ENCODE measurements at regions not wholly inside any gene's neighbourhood (a gene's known extent, or its start where the extent isn't known, plus 50 kb on each side); places are given as distances from the start of the nearest gene placed in this dataset.

- DNase-seq (ENCODE audit: low spot score), result no peak
Observed at GRCh38 chr18:24941174-24941951, 410.6 kb downstream of the ZNF521 start.

- no peak for DNase-seq (ENCODE audit: low spot score)
Observed at GRCh38 chr18:24942144-24942543, 409.8 kb downstream of the ZNF521 start.

GRCh38 chr18:24947521-24948305 is 404.3 kb downstream of the ZNF521 start:
- DNase-seq (ENCODE audit: low spot score), result no peak

GRCh38 chr18:24949908-24950307 is 402.1 kb downstream of the ZNF521 start:
- no peak for DNase-seq (ENCODE audit: low spot score)

- DNase-seq (ENCODE audit: low spot score), result no peak
Observed at GRCh38 chr18:24954341-24954740, 397.6 kb downstream of the ZNF521 start.

- no peak for DNase-seq (ENCODE audit: low spot score)
Observed at GRCh38 chr18:24958001-24958400, 394.0 kb downstream of the ZNF521 start.

GRCh38 chr18:24959051-24959476 is 392.9 kb downstream of the ZNF521 start:
- DNase-seq (ENCODE audit: low spot score), result no peak

GRCh38 chr18:24964216-24964615 is 387.8 kb downstream of the ZNF521 start:
- no peak for DNase-seq (ENCODE audit: low spot score)

- DNase-seq (ENCODE audit: low spot score), result no peak
Observed at GRCh38 chr18:24968238-24968775, 383.7 kb downstream of the ZNF521 start.

- no peak for DNase-seq (ENCODE audit: low spot score)
Observed at GRCh38 chr18:24972577-24972976, 379.4 kb downstream of the ZNF521 start.

GRCh38 chr18:24974431-24974830 is 377.5 kb downstream of the ZNF521 start:
- no peak for DNase-seq (ENCODE audit: low spot score)

GRCh38 chr18:24975496-24976372 is 376.2 kb downstream of the ZNF521 start:
- DNase-seq (ENCODE audit: low spot score), result no peak

GRCh38 chr18:24976502-24976901 is 375.5 kb downstream of the ZNF521 start:
- no peak for DNase-seq (ENCODE audit: low spot score)

GRCh38 chr18:24979235-24979634 is 372.7 kb downstream of the ZNF521 start:
- DNase-seq (ENCODE audit: low spot score), result no peak

- no peak for DNase-seq (ENCODE audit: low spot score)
Observed at GRCh38 chr18:24982831-24983230, 369.1 kb downstream of the ZNF521 start.

GRCh38 chr18:24983566-24984139 is 368.3 kb downstream of the ZNF521 start:
- DNase-seq (ENCODE audit: low spot score), result no peak

- DNase-seq (ENCODE audit: low spot score), result no peak
Observed at GRCh38 chr18:24985586-24985985, 366.4 kb downstream of the ZNF521 start.

- no peak for DNase-seq (ENCODE audit: low spot score)
Observed at GRCh38 chr18:24986666-24987302, 365.2 kb downstream of the ZNF521 start.

- no peak for DNase-seq (ENCODE audit: low spot score)
Observed at GRCh38 chr18:24987303-24988252, 364.4 kb downstream of the ZNF521 start.

GRCh38 chr18:24988253-24988840 is 363.6 kb downstream of the ZNF521 start:
- DNase-seq (ENCODE audit: low spot score), result no peak
